Right lobe of liver (tissue), 6 donors: ENCODE measurements at regions not wholly inside any gene's neighbourhood (a gene's known extent, or its start where the extent isn't known, plus 50 kb on each side); places are given as distances from the start of the nearest gene placed in this dataset.

Experiments
- ATAC-seq, 4 donors: fragments of 200-7000 bp; cut with Tn5 transposase; one replicate each; pipeline ENCODE4 v1.9.1; 2020; ENCODE audit warnings: mild to moderate bottlenecking in 4 of 4, moderate library complexity in 4 of 4
- DNase-seq, 3 donors: peaks; one replicate each; pipeline ENCODE4 v3.0.0-alpha.2; 2020
- H3K27ac ChIP-seq, 3 donors: fragments of 200-600 bp; one replicate each; pipeline ENCODE4 v1.8.0; 2022
- H3K27me3 ChIP-seq, 2 donors: fragments of 200-600 bp; one replicate each; pipeline ENCODE4 v1.8.0; 2022
- H3K36me3 ChIP-seq, 4 donors: fragments of 200-600 bp; sonication (generic) in 1 of 4; one replicate each; pipeline versions ENCODE4 v1.5.1 to v1.8.0; 2017 to 2022; ENCODE audit warnings: control low read depth in 1 of 4
- H3K4me1 ChIP-seq, 4 donors: fragments of 200-600 bp; sonication (generic) in 1 of 4; one replicate each; pipeline versions ENCODE4 v1.5.1 to v1.8.0; 2017 to 2022; ENCODE audit warnings: control low read depth in 1 of 4
- H3K4me3 ChIP-seq, 3 donors: fragments of 200-600 bp; one replicate each; pipeline ENCODE4 v1.8.0; 2022
- H3K9me3 ChIP-seq, 4 donors: fragments of 200-600 bp; sonication (generic) in 1 of 4; one replicate each; pipeline versions ENCODE4 v1.5.1 to v1.8.0; 2017 to 2022; ENCODE audit warnings: control low read depth in 1 of 4
- POLR2A ChIP-seq: fragments of 450-650 bp; IDR thresholded peaks from one replicate; pipeline ENCODE4 v1.6.1; 2017; ENCODE audit warnings: antibody characterized with exemption, mild to moderate bottlenecking
- WGBS: methylation state at CpG from one replicate; pipeline ENCODE4 v1.1.6; 2018; ENCODE audit warnings: low coverage, low lambda C conversion rate; ENCODE audit not compliant: insufficient coverage; ENCODE audit errors: missing lambda C conversion rate; 5-methylcytosine and 5-hydroxymethylcytosine counted together
- intact Hi-C, 2 donors: fragments of 100-400 bp; cut with DNase I; formaldehyde crosslinking; loops; one replicate each; pipeline versions ENCODE4 v1.11.2 to v1.14.1; 2022
- TF ChIP-seq, protein P1 (sequence below), 4 donors: fragments of 200-600 bp in 3 of 4; fragments of 450-650 bp in 1 of 4; IDR thresholded peaks; one replicate each; pipeline versions ENCODE4 v1.5.1 to v1.8.0; 2016 to 2022; ENCODE audit warnings: antibody characterized with exemption in 4 of 4, mild to moderate bottlenecking in 2 of 4
- donor health status: DM: no; HTN: yes; CAD: no.
- donor health status: DM: no; HTN: no; CAD: no.
- donor health status: DM: no; HTN: no; CAD: no.
- donor health status: DM: no; HTN: yes; CAD: no.
- donor health status: DM: no; HTN: yes; CAD: no.

DNA sequence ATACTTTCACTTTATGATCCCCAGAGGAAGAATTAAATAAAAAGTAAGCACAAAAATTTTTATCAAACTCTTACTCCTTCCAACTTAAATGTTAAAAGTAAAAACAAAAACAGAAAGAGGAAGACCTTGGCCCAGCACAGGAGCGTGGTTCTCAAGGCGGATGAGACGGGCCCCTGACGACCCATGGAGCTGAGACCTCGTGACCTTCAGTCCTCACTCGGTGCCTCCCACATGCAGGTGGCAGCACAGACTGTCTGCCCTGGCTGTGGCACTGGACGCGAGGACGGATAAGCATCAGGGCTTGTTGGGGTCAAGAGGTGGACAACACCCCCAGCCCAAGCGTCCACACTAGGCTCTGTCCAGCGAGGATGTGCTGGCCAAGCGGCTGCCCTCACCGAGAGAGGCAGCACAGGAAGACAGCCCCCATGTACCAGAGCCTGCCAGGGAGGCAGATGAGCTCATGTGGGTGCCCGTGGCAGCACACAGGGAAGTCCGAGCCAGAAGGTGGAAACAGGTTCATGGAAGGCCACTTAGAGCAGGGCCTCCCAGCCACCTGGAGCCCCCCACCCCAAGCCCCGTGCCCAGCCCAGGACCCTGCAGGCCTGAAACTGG lies 1389.8 kb downstream of the TBC1D22A start:
- DNase-seq (no peak), ATAC-seq (no peak)
- H3K4me1 ChIP-seq, result no peaks in the 10 kb centered on the region
- intact Hi-C loops, result no loop called here
- H3K36me3 ChIP-seq, result no peaks in the 10 kb centered on the region
- TF ChIP-seq POLR2A, result no peak
- TF ChIP-seq, protein P1, sequence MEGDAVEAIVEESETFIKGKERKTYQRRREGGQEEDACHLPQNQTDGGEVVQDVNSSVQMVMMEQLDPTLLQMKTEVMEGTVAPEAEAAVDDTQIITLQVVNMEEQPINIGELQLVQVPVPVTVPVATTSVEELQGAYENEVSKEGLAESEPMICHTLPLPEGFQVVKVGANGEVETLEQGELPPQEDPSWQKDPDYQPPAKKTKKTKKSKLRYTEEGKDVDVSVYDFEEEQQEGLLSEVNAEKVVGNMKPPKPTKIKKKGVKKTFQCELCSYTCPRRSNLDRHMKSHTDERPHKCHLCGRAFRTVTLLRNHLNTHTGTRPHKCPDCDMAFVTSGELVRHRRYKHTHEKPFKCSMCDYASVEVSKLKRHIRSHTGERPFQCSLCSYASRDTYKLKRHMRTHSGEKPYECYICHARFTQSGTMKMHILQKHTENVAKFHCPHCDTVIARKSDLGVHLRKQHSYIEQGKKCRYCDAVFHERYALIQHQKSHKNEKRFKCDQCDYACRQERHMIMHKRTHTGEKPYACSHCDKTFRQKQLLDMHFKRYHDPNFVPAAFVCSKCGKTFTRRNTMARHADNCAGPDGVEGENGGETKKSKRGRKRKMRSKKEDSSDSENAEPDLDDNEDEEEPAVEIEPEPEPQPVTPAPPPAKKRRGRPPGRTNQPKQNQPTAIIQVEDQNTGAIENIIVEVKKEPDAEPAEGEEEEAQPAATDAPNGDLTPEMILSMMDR (IDR thresholded peaks at IDR 0.05), result no peak
- H3K27me3 ChIP-seq, result no peaks in the 10 kb centered on the region
- H3K27ac ChIP-seq, result no peak overlapping the region
- H3K4me3 ChIP-seq, result no peak overlapping the region
- WGBS, result 34% methylated on average over 12 of the region's 16 CpGs
- no peaks in the 10 kb centered on the region for H3K9me3 ChIP-seq

GRCh38 chr22:48151641-48152040 lies 1389.2 kb downstream of the TBC1D22A start:
- no peak for TF ChIP-seq POLR2A
- TF ChIP-seq, protein P1 (IDR thresholded peaks at IDR 0.05), result no peak
- 66% methylated on average over 8 of the region's 9 CpGs for WGBS
- intact Hi-C loops, result no loop called here

DNA sequence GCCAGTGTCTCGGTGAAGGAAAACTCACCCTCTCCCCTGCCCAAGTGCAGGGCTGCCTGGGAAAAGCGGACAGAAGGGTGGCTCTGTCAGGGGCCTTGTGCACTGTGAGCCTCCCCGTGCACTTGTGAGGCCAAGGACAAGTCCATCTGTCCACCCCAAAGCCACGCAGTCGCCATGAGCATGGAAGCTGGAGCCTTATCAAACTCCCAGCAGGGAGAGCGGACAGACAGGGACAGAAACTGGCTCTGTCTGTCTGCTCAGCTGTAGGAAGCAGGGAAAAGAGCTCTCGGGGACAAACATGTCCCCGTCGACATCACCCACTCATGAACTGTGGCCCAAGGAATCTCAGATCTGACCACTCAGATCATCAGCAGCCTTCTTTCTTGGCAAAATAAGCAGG lies 1385.4 kb downstream of the TBC1D22A start:
- H3K9me3 ChIP-seq, result no peaks in the 10 kb centered on the region
- ATAC-seq, result no peak
- intact Hi-C loops, result no loop called here
- H3K4me3 ChIP-seq, result no peak overlapping the region
- no peaks in the 10 kb centered on the region for H3K4me1 ChIP-seq
- TF ChIP-seq POLR2A, result no peak
- TF ChIP-seq, protein P1 (IDR thresholded peaks at IDR 0.05), result no peak
- WGBS, result 38% methylated on average over 8 of the region's 9 CpGs
- H3K36me3 ChIP-seq, result no peaks in the 10 kb centered on the region
- H3K27me3 ChIP-seq, result no peaks in the 10 kb centered on the region
- DNase-seq, result no peak
- H3K27ac ChIP-seq, result no peak overlapping the region

More at GRCh38 chr22:48151641-48152040, 1389.2 kb downstream of the TBC1D22A start:
- no peaks in the 10 kb centered on the region for H3K4me1 ChIP-seq
- H3K36me3 ChIP-seq, result no peaks in the 10 kb centered on the region
- ATAC-seq, result no peak
- H3K27me3 ChIP-seq, result no peaks in the 10 kb centered on the region
- no peak overlapping the region for H3K4me3 ChIP-seq
- no peaks in the 10 kb centered on the region for H3K9me3 ChIP-seq
- H3K27ac ChIP-seq, result no peak overlapping the region
- DNase-seq, result no peak

DNA sequence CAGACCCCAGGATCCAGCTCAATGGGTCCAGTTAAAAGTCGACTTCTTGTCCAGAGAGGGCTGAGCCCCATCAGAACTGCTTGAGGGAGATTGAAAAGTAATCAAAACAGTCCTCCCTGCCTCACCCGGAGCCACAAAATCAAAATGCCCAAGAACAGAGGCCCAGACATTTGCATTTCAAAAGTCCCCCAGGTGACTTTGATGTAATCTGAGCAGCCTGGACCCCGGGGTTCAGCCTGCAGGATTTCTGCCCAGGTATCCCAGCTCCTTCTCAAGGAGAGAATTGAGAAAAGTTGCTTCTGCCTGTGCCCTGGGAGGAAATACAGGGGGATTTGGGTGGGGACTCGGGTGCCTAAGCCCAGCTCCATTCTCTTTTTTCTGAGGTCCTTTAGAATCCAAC lies 1385.0 kb downstream of the TBC1D22A start:
- TF ChIP-seq, protein P1 (IDR thresholded peaks at IDR 0.05), result no peak
- TF ChIP-seq POLR2A, result no peak
- no peak overlapping the region for H3K4me3 ChIP-seq
- no peak for DNase-seq
- 14% methylated on average over 4 of the region's 4 CpGs for WGBS
- no peaks in the 10 kb centered on the region for H3K9me3 ChIP-seq
- no peaks in the 10 kb centered on the region for H3K4me1 ChIP-seq
- intact Hi-C loops, result no loop called here
- H3K27ac ChIP-seq, result no peak overlapping the region
- H3K36me3 ChIP-seq, result no peaks in the 10 kb centered on the region
- H3K27me3 ChIP-seq, result no peaks in the 10 kb centered on the region
- no peak for ATAC-seq

- Histone ChIP-seq H3K4me3 (no peak overlapping the region), H3K9me3 (no peaks in the 10 kb centered on the region), H3K27me3 (no peaks in the 10 kb centered on the region), H3K36me3 (no peaks in the 10 kb centered on the region), H3K27ac (no peak overlapping the region), H3K4me1 (no peaks in the 10 kb centered on the region)
- 50% methylated on average over 3 of the region's 6 CpGs for WGBS
- no peak for DNase-seq
- ATAC-seq, result peak in 1 of 4 donors; percentile 12
- intact Hi-C loops, result no loop called here
- TF ChIP-seq, protein P1 (IDR thresholded peaks at IDR 0.05), result no peak
- TF ChIP-seq POLR2A, result no peak
These were observed 1384.0 kb downstream of the TBC1D22A start for GRCh38 chr22:48146426-48146825.
